Trophoblast cell (in vitro differentiated cells and primary cell): ENCODE measurements at regions not wholly inside any gene's neighbourhood (a gene's known extent, or its start where the extent isn't known, plus 50 kb on each side); places are given as distances from the start of the nearest gene placed in this dataset.

Experiments
- DNase-seq, 2 donors: peaks; one replicate each; pipeline ENCODE4 v3.0.0-alpha.2; 2016
- H2AFZ ChIP-seq: 2 replicates; pipeline ENCODE4 v1.6.1; 2013; ENCODE audit warnings: low read length, moderate library complexity, mild to moderate bottlenecking; ENCODE audit not compliant: insufficient read depth, poor library complexity
- H2AK5ac ChIP-seq: 2 replicates; pipeline ENCODE4 v1.6.1; 2013; ENCODE audit warnings: mild to moderate bottlenecking, low read length
- H2BK120ac ChIP-seq: 2 replicates; pipeline ENCODE4 v1.6.1; 2013; ENCODE audit warnings: low read length, mild to moderate bottlenecking, moderate library complexity; ENCODE audit not compliant: insufficient read depth, poor library complexity
- H2BK12ac ChIP-seq: 2 replicates; pipeline ENCODE4 v1.6.1; 2013; ENCODE audit warnings: mild to moderate bottlenecking, low read length, moderate library complexity
- H2BK5ac ChIP-seq: 2 replicates; pipeline ENCODE4 v1.6.1; 2013; ENCODE audit warnings: low read length, low read depth, moderate library complexity, mild to moderate bottlenecking; ENCODE audit not compliant: poor library complexity
- H3K14ac ChIP-seq: 2 replicates; pipeline ENCODE4 v1.6.1; 2013; ENCODE audit warnings: mild to moderate bottlenecking, low read length
- H3K18ac ChIP-seq: 2 replicates; pipeline ENCODE4 v1.6.1; 2013; ENCODE audit warnings: mild to moderate bottlenecking, low read length
- H3K23ac ChIP-seq: 2 replicates; pipeline ENCODE4 v1.6.1; 2013; ENCODE audit warnings: low read length
- H3K27ac ChIP-seq: 2 replicates; pipeline ENCODE4 v1.5.1; 2013; ENCODE audit warnings: low read depth, mild to moderate bottlenecking, inconsistent platforms, low read length, moderate library complexity
- H3K27me3 ChIP-seq: 2 replicates; pipeline ENCODE4 v1.6.1; 2013; ENCODE audit warnings: inconsistent platforms, mild to moderate bottlenecking, low read length, moderate library complexity; ENCODE audit not compliant: insufficient read depth
- H3K36me3 ChIP-seq, 2 experiments: 1 replicate in 1 of 2; 2 replicates in 1 of 2; pipeline ENCODE4 v1.6.1; 2013; ENCODE audit warnings: low read length in 2 of 2, mild to moderate bottlenecking in 2 of 2, moderate library complexity in 1 of 2; ENCODE audit not compliant: insufficient read depth in 2 of 2, control insufficient read depth in 1 of 2
- H3K4ac ChIP-seq: 2 replicates; pipeline ENCODE4 v1.6.1; 2013; ENCODE audit warnings: low read depth, mild to moderate bottlenecking, low read length, moderate library complexity
- H3K4me1 ChIP-seq, 2 experiments: 1 replicate in 1 of 2; 2 replicates in 1 of 2; pipeline ENCODE4 v1.6.1; 2013; ENCODE audit warnings: low read length in 2 of 2, mild to moderate bottlenecking in 2 of 2, moderate library complexity in 1 of 2; ENCODE audit not compliant: insufficient read depth in 2 of 2, control insufficient read depth in 1 of 2
- H3K4me2 ChIP-seq: 2 replicates; pipeline ENCODE4 v1.6.1; 2013; ENCODE audit warnings: inconsistent platforms, mild to moderate bottlenecking, low read length, moderate library complexity
- H3K4me3 ChIP-seq: 2 replicates; pipeline ENCODE4 v1.5.1; 2013; ENCODE audit warnings: mild to moderate bottlenecking, low read depth, low read length, inconsistent platforms
- H3K79me1 ChIP-seq: one replicate; pipeline ENCODE4 v1.6.1; 2013; ENCODE audit warnings: low read length
- H3K79me2 ChIP-seq: 2 replicates; pipeline ENCODE4 v1.6.1; 2013; ENCODE audit warnings: low read length, mild to moderate bottlenecking; ENCODE audit not compliant: control insufficient read depth, insufficient read depth, poor library complexity
- H3K9ac ChIP-seq: 2 replicates; pipeline ENCODE4 v1.6.1; 2013; ENCODE audit warnings: mild to moderate bottlenecking, low read length
- H3K9me3 ChIP-seq: 2 replicates; pipeline ENCODE4 v1.6.1; 2013; ENCODE audit warnings: low read depth, mild to moderate bottlenecking, control low read depth, inconsistent platforms, low read length; ENCODE audit not compliant: insufficient read depth
- H4K12ac ChIP-seq: 2 replicates; pipeline ENCODE4 v1.6.1; 2013; ENCODE audit warnings: low read depth, mild to moderate bottlenecking, low read length, moderate library complexity
- H4K8ac ChIP-seq: 2 replicates; pipeline ENCODE4 v1.6.1; 2013; ENCODE audit warnings: low read depth, mild to moderate bottlenecking, low read length, moderate library complexity
- H4K91ac ChIP-seq: one replicate; pipeline ENCODE4 v1.6.1; 2013; ENCODE audit warnings: low read depth, mild to moderate bottlenecking, low read length, moderate library complexity
- WGBS: extraction: QIAGEN DNeasy Blood & Tissue Kit; methylation state at CpG from one replicate; pipeline ENCODE4 v1.1.7; 2013; ENCODE audit warnings: missing lambda C conversion rate; ENCODE audit not compliant: insufficient read length, insufficient coverage; ENCODE audit errors: extremely low coverage; 5-methylcytosine and 5-hydroxymethylcytosine counted together

DNA sequence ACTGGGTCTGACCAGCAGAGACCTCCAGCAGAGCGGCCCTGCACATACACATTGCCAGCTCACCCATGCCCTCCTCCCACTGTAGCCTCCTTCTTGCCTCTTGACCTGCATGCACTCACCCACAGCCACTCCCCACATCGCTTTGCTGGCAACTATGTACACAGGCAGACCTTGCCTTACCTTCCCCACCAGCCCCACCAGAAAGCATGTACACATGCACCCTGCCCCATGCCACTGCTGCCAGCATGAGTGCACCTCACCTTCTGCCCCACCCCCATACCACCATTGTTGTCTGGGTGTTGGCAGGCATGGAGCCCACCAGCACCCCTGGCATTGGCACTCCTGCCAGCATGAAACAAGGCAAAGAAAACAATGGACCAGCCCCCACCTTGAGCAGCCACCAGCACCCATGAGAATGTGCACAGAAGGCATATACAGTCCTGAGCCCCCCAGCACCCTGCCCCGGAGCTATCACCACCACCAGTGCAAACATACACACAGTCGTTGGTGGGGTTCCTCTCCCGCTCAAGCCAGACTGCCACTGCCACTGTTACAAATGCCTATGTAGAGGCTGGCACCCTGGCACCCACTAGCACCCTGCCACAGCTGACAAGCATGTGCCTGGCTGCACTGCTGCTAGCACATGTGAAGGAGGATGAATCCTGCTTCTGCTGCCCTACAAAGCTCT lies 171.4 kb upstream of the NR4A3 start:
- Histone ChIP-seq H3K4me3 (no peak overlapping the region), H3K4me1 (no peaks in the 10 kb centered on the region), H3K4ac (no peak overlapping the region), H3K9ac (no peak overlapping the region), H2BK5ac (no peak overlapping the region), H3K79me1 (no peaks in the 10 kb centered on the region), H2AK5ac (no peak overlapping the region), H3K27me3 (no peaks in the 10 kb centered on the region), H3K79me2 (no peaks in the 10 kb centered on the region), H3K18ac (no peak overlapping the region), H3K9me3 (peaks cover 7% of the 10 kb centered on the region), H4K12ac (no peak overlapping the region), H3K4me2 (no peak overlapping the region), H3K14ac (no peak overlapping the region), H3K27ac (no peak overlapping the region), H2AFZ (no peak overlapping the region), H3K23ac (no peak overlapping the region), H3K36me3 (no peaks in the 10 kb centered on the region), H2BK120ac (no peak overlapping the region), H2BK12ac (no peak overlapping the region), H4K91ac (no peak overlapping the region), H4K8ac (no peak overlapping the region)
- no peak for DNase-seq
- no CpG with 5 or more reads among the region's 5 CpGs for WGBS

DNA sequence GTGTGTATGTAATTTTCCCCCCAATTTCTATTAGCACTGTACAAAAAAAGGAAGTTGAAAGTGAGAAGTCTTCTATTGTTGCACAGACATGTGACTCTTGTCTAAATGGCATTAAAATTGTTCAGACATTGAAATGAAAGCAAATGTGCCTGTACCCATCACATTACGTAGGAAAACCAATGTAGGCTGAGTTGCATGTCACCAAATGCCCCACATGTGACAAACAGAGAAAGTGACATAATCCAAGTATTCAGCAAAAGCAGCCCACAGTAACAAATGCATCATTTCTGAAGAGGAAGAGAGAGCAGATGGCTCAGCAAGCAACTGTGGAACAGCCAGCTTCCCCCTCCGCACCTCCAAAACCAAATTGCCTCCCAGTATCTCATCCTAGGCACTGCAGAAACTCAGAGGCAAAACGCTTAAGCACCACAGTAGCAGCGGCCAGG lies 161.5 kb upstream of the NR4A3 start:
- Histone ChIP-seq H4K91ac (no peak overlapping the region), H3K4me1 (no peaks in the 10 kb centered on the region), H3K27ac (no peak overlapping the region), H3K9ac (no peak overlapping the region), H3K4me2 (no peak overlapping the region), H3K18ac (no peak overlapping the region), H4K12ac (no peak overlapping the region), H3K27me3 (no peaks in the 10 kb centered on the region), H3K23ac (no peak overlapping the region), H2AK5ac (no peak overlapping the region), H2BK5ac (no peak overlapping the region), H3K36me3 (no peaks in the 10 kb centered on the region), H2BK120ac (no peak overlapping the region), H3K79me1 (no peaks in the 10 kb centered on the region), H4K8ac (no peak overlapping the region), H3K14ac (no peak overlapping the region), H3K79me2 (no peaks in the 10 kb centered on the region), H2AFZ (no peak overlapping the region), H2BK12ac (no peak overlapping the region), H3K4me3 (no peak overlapping the region), H3K4ac (no peak overlapping the region), H3K9me3 (no peaks in the 10 kb centered on the region)
- peak; percentile 3 to 30 for DNase-seq
- WGBS, result no CpG with 5 or more reads among the region's 4 CpGs

DNA sequence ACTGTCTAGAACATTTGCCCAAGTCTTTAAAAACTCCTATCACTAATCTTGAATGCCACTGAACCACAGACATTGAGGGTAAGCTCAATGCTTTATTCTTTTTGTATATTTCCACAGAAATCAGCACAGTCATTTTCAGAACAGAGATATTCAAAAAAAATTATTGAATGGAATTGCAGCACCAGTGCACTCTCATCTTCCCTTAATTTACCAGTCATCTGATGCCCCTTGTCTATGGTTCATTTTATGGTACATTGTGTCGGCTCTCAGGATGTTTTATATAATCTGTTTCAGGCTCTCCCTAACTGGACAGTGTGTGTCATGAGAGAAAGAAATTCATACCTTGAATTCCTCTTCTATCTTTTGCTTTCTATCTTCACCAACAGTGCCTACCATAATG lies 158.4 kb upstream of the NR4A3 start:
- H4K91ac ChIP-seq, result no peak overlapping the region
- H3K4me2 ChIP-seq, result no peak overlapping the region
- H3K27ac ChIP-seq, result no peak overlapping the region
- H2AFZ ChIP-seq, result no peak overlapping the region
- H3K9me3 ChIP-seq, result no peaks in the 10 kb centered on the region
- no peak overlapping the region for H3K9ac ChIP-seq
- WGBS, result no CpG with 5 or more reads among the region's 1 CpG
- H4K8ac ChIP-seq, result no peak overlapping the region
- no peak for DNase-seq
- no peak overlapping the region for H3K14ac ChIP-seq
- no peak overlapping the region for H2BK5ac ChIP-seq
- H3K4me3 ChIP-seq, result no peak overlapping the region
- H3K79me1 ChIP-seq, result no peaks in the 10 kb centered on the region
- H3K23ac ChIP-seq, result no peak overlapping the region
- no peak overlapping the region for H2AK5ac ChIP-seq
- no peaks in the 10 kb centered on the region for H3K27me3 ChIP-seq
- no peak overlapping the region for H3K4ac ChIP-seq
- no peak overlapping the region for H4K12ac ChIP-seq
- no peak overlapping the region for H3K18ac ChIP-seq
- H2BK120ac ChIP-seq, result no peak overlapping the region
- H3K4me1 ChIP-seq, result no peaks in the 10 kb centered on the region
- H2BK12ac ChIP-seq, result no peak overlapping the region
- H3K79me2 ChIP-seq, result no peaks in the 10 kb centered on the region
- no peaks in the 10 kb centered on the region for H3K36me3 ChIP-seq

DNA sequence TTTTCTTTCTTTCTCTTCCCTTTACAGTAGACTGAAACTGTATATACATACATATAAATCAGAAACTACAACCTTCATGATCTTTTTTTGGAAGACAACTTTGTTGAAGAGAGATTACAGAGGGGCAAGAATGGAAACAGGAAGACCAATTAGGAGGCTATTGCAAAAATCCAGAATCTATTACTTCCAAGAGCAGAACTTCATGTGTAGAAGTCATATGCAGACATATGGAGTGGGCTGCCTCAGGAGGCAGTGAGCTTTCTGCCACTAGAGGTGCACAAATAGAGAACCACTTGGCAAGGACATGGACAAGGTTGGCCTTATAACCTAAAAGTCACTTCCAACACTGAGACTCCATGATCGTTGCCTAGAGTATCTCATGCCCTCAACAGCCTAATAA lies 157.8 kb upstream of the NR4A3 start:
- Histone ChIP-seq H3K4me1 (no peaks in the 10 kb centered on the region), H2BK12ac (no peak overlapping the region)

More for the DNA sequence above, 157.8 kb upstream of the NR4A3 start:
- H2BK5ac ChIP-seq, result no peak overlapping the region
- no peak overlapping the region for H2AFZ ChIP-seq
- H3K27ac ChIP-seq, result no peak overlapping the region
- no peak overlapping the region for H3K4me2 ChIP-seq
- no peak overlapping the region for H4K91ac ChIP-seq
- H3K36me3 ChIP-seq, result no peaks in the 10 kb centered on the region
- no peak overlapping the region for H4K12ac ChIP-seq
- no peaks in the 10 kb centered on the region for H3K79me1 ChIP-seq
- no peak overlapping the region for H2AK5ac ChIP-seq
- no peaks in the 10 kb centered on the region for H3K79me2 ChIP-seq
- no peak overlapping the region for H3K4me3 ChIP-seq
- no peak overlapping the region for H3K9ac ChIP-seq
- WGBS, result no CpG with 5 or more reads among the region's 1 CpG
- H3K9me3 ChIP-seq, result no peaks in the 10 kb centered on the region
- H3K4ac ChIP-seq, result no peak overlapping the region
- no peak for DNase-seq
- no peaks in the 10 kb centered on the region for H3K27me3 ChIP-seq
- no peak overlapping the region for H3K14ac ChIP-seq
- H4K8ac ChIP-seq, result no peak overlapping the region
- H2BK120ac ChIP-seq, result no peak overlapping the region
- no peak overlapping the region for H3K18ac ChIP-seq
- H3K23ac ChIP-seq, result no peak overlapping the region
